ENCODE measurements at regions not wholly inside any gene's neighbourhood (a gene's known extent, or its start where the extent isn't known, plus 50 kb on each side); places are given as distances from the start of the nearest gene placed in this dataset.

GRCh38 chr14:32009221-32009975 lies 67.7 kb upstream of the ARHGAP5 start:
- TF ChIP-seq CTCF (IDR thresholded peaks at IDR 0.05 in 8 of 11, conservative IDR thresholded peaks at IDR 0.05 in 3 of 11): no peak
- TF ChIP-seq POLR2AphosphoS5 (IDR thresholded peaks at IDR 0.05): no peak

GRCh38 chr14:32009976-32010581 lies 67.0 kb upstream of the ARHGAP5 start:
- Histone ChIP-seq H3K36me3 (no peaks in the 10 kb centered on the region), H3K27ac (no peak overlapping the region), H3K4me1 (peaks cover 0 to 16% (median 0%) of the 10 kb centered on the region in 6 donors), H3K9me3 (no peaks in the 10 kb centered on the region), H3K27me3 (replicated peaks in 1 of 7) (no peaks in the 10 kb centered on the region), H3K4me3 (no peak overlapping the region)
- TF ChIP-seq POLR2A (IDR thresholded peaks at IDR 0.05) (no peak), CTCF (IDR thresholded peaks at IDR 0.05 in 8 of 11, conservative IDR thresholded peaks at IDR 0.05 in 3 of 11) (no peak), POLR2AphosphoS5 (IDR thresholded peaks at IDR 0.05) (no peak)
- no peak for DNase-seq
- intact Hi-C loops (cut with DNase I; ENCODE audit: low total_unique reads): no loop called here
- whole genome bisulfite sequencing, 5 donors: 72 to 87% (median 77%) methylated on average over 6 of the region's 6 CpGs

More at GRCh38 chr14:32009221-32009975, 67.7 kb upstream of the ARHGAP5 start:
- DNase-seq: no peak
- H3K36me3 ChIP-seq: no peaks in the 10 kb centered on the region
- 80 to 89% (median 83%) methylated on average over 5 of the region's 5 CpGs for WGBS, 5 donors
- intact Hi-C loops (cut with DNase I; ENCODE audit: low total_unique reads): no loop called here
- H3K4me1 ChIP-seq: peaks cover 0 to 16% (median 0%) of the 10 kb centered on the region in 6 donors
- H3K4me3 ChIP-seq: no peak overlapping the region
- no peak overlapping the region for H3K27ac ChIP-seq
- H3K27me3 ChIP-seq (replicated peaks in 1 of 7): no peaks in the 10 kb centered on the region
- H3K9me3 ChIP-seq: no peaks in the 10 kb centered on the region

GRCh38 chr14:32010604-32011125 lies 66.4 kb upstream of the ARHGAP5 start:
- Histone ChIP-seq H3K4me1 (peaks cover 0 to 16% (median 0%) of the 10 kb centered on the region in 6 donors), H3K27ac (no peak overlapping the region), H3K27me3 (replicated peaks in 1 of 7) (no peaks in the 10 kb centered on the region), H3K9me3 (no peaks in the 10 kb centered on the region), H3K36me3 (no peaks in the 10 kb centered on the region), H3K4me3 (no peak overlapping the region)
- DNase-seq: no peak
- intact Hi-C loops (cut with DNase I; ENCODE audit: low total_unique reads): no loop called here
- no peak for TF ChIP-seq POLR2AphosphoS5 (IDR thresholded peaks at IDR 0.05)
- no peak for TF ChIP-seq POLR2A (IDR thresholded peaks at IDR 0.05)
- WGBS, 5 donors: 79 to 93% (median 88%) methylated on average over 4 of the region's 4 CpGs

GRCh38 chr14:32011225-32011624 lies 65.9 kb upstream of the ARHGAP5 start:
- Histone ChIP-seq H3K27me3 (replicated peaks in 1 of 7) (no peaks in the 10 kb centered on the region), H3K4me3 (no peak overlapping the region), H3K4me1 (peaks cover 0 to 16% (median 0%) of the 10 kb centered on the region in 6 donors), H3K27ac (no peak overlapping the region), H3K9me3 (no peaks in the 10 kb centered on the region), H3K36me3 (no peaks in the 10 kb centered on the region)
- WGBS, 5 donors: 77 to 96% (median 85%) methylated on average over 3 of the region's 3 CpGs
- no peak for DNase-seq
- intact Hi-C loops (cut with DNase I; ENCODE audit: low total_unique reads): no loop called here
- TF ChIP-seq POLR2AphosphoS5 (IDR thresholded peaks at IDR 0.05): no peak
- TF ChIP-seq CTCF (IDR thresholded peaks at IDR 0.05 in 8 of 11, conservative IDR thresholded peaks at IDR 0.05 in 3 of 11): no peak
- no peak for TF ChIP-seq POLR2A (IDR thresholded peaks at IDR 0.05)
